SJCRH30 (cell line): ENCODE measurements at regions not wholly inside any gene's neighbourhood (a gene's known extent, or its start where the extent isn't known, plus 50 kb on each side); places are given as distances from the start of the nearest gene placed in this dataset.
"Not testable (repeated sequence)": the region's sequence is repeated elsewhere in the genome, so short reads cannot be mapped to it uniquely, and the experiment has no call there.

Experiments used
- DNase-seq, 2 experiments: peaks; one replicate each; pipeline ENCODE4 v3.0.0-alpha.2; 2015 to 2020
- H3K27ac ChIP-seq: fragments of 250-450 bp; sonication (Bioruptor Pico); 2 replicates; pipeline ENCODE4 v1.5.1; 2020; ENCODE audit warnings: mild to moderate bottlenecking, moderate library complexity
- H3K27me3 ChIP-seq: fragments of 250-450 bp; sonication (Bioruptor Pico); 2 replicates; pipeline ENCODE4 v1.5.1; 2020; ENCODE audit warnings: mild to moderate bottlenecking, moderate library complexity
- H3K36me3 ChIP-seq: fragments of 250-450 bp; sonication (Bioruptor Pico); 2 replicates; pipeline ENCODE4 v1.5.1; 2020; ENCODE audit warnings: mild to moderate bottlenecking, moderate library complexity
- H3K4me1 ChIP-seq: fragments of 250-450 bp; sonication (Bioruptor Pico); 2 replicates; pipeline ENCODE4 v1.5.1; 2020; ENCODE audit warnings: mild to moderate bottlenecking, moderate library complexity
- H3K4me3 ChIP-seq: fragments of 250-450 bp; sonication (Bioruptor Pico); 2 replicates; pipeline ENCODE4 v1.5.1; 2020; ENCODE audit warnings: mild to moderate bottlenecking, moderate library complexity
- H3K9me3 ChIP-seq: fragments of 250-450 bp; sonication (Bioruptor Pico); replicated peaks from 2 replicates; pipeline ENCODE4 v1.5.1; 2020; ENCODE audit warnings: mild to moderate bottlenecking, moderate library complexity

- Histone ChIP-seq H3K4me3 (no peak overlapping the region), H3K9me3 (peaks cover 5% of the 10 kb centered on the region), H3K4me1 (peaks cover 13% of the 10 kb centered on the region), H3K27ac (no peak overlapping the region), H3K36me3 (no peaks in the 10 kb centered on the region), H3K27me3 (no peaks in the 10 kb centered on the region)
- DNase-seq = peak; percentile 75 to 79
Measured at GRCh38 chr15:67945951-67946700, 106.3 kb upstream of the RNU6-1 start.

DNA sequence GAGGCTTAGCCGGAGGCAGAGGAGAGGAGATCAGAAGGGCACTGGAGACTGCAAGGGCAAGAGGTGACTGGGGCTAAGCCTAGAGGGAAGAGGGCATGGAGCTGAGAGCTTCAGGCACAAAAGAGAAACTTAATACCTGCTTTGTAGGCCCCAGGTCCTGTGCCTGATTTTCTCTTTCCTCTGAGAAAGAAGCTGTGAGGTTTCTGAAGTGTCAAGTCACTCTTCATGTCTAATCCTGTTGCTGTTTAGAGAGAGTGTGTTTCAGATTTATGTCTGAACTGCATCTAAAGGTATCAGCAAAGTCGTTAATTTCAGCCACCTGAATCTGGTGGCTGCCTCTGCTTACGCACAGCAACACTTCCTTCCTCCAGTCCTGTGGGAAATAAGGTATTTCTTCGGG lies 106.9 kb upstream of the RNU6-1 start:
- DNase-seq = no peak
- Histone ChIP-seq H3K4me1 (peaks cover 10% of the 10 kb centered on the region), H3K4me3 (no peak overlapping the region), H3K36me3 (no peaks in the 10 kb centered on the region), H3K27me3 (no peaks in the 10 kb centered on the region), H3K9me3 (peaks cover 5% of the 10 kb centered on the region), H3K27ac (no peak overlapping the region)

DNA sequence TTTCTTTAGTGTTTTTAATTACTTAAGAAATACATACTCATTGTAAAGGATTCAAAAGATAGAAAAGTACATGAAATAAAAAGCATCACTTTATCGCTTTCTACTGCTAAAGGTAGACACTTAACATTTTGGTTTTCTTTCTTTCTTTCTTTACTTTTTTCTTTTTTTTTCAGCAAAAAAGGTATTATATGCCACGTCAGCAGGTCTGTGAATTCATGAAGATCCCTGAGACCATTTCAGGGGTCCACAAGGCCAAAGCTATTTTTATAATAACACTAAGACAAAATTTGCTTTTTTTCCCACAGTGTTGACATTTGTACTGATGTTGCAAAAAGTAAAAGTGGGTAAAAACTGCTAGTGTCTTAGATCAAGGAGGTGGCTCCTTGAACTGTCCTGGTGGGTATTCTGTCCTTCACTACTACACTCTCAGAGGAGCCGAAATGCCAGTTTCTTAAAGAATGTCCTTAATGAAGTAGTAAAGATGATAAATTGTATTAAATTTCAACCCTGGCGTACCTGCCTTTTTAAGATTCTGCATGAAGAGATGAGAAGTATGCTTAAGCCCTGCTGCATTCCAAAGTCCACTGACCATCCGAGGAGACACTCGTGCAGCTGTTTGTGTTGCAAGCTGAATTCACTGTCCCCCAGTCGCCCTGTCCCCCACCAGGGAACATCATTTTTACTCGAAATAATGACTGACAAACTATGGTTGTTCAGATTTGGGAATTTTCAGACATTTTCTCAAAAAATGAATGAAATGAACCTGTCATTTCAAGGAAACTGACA lies 106.7 kb upstream of the PIAS1 start:
- Histone ChIP-seq H3K27me3 (no peaks in the 10 kb centered on the region), H3K36me3 (no peaks in the 10 kb centered on the region), H3K27ac (no peak overlapping the region), H3K4me1 (peaks cover 7% of the 10 kb centered on the region; the same call in 1 of the 2 replicates), H3K9me3 (peaks cover 5% of the 10 kb centered on the region), H3K4me3 (no peak overlapping the region)
- DNase-seq = no peak

- H3K36me3 ChIP-seq = no peaks in the 10 kb centered on the region
- no peaks in the 10 kb centered on the region for H3K27me3 ChIP-seq
- H3K27ac ChIP-seq = no peak overlapping the region
- H3K9me3 ChIP-seq = peaks cover 5% of the 10 kb centered on the region
- H3K4me1 ChIP-seq = peaks cover 7% of the 10 kb centered on the region; the same call in 1 of the 2 replicates
- H3K4me3 ChIP-seq = no peak overlapping the region
- no peak for DNase-seq
Measured at GRCh38 chr15:67948215-67948614, 105.9 kb upstream of the PIAS1 start.

DNA sequence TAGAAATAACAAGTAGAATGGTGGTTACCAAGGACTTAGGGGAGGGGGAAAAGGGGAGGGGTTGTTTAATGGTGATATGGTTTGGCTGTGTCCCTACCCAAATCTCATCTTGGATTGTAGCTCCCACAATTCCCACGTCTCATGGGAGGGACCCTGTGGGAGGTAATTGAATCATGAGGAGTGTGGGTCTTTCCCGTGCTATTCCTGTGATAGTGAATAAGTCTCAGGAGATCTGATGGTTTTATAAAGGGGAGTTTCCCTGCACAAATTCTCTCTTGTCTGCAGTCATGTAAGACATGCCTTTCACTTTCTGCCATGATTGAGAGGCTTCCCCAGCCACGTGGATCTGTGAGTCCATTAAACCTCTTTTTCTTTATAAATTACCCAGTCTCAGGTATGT lies 102.9 kb upstream of the PIAS1 start:
- H3K9me3 ChIP-seq, H3K4me1 ChIP-seq, DNase-seq, H3K4me3 ChIP-seq, H3K27me3 ChIP-seq, H3K27ac ChIP-seq, H3K36me3 ChIP-seq: not testable (repeated sequence)

DNA sequence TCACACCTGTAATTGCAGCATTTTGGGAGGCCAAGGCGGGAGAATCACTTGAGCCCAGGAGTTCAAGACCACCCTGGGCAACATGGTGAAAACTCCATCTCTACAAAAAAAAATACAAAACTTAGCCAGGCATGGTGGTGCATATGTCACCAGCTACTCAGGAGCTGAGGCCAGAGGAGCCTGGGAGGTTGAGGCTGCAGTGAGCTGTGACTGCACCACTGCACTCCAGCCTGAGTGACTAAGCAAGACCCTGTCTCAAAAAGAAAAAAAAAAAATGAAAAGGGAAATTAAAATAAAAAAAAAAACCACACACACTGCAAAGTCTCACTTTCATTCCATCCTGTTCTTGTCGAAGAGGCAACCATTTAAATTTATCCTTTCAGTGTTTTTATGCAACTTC lies 100.8 kb upstream of the PIAS1 start:
- Histone ChIP-seq H3K4me3 (no peak overlapping the region), H3K27me3 (no peaks in the 10 kb centered on the region), H3K36me3 (no peaks in the 10 kb centered on the region), H3K27ac (no peak overlapping the region), H3K4me1 (no peaks in the 10 kb centered on the region), H3K9me3 (peaks cover 2% of the 10 kb centered on the region)
- DNase-seq = no peak

GRCh38 chr15:67955252-67955651 lies 98.9 kb upstream of the PIAS1 start:
- Histone ChIP-seq H3K36me3 (no peaks in the 10 kb centered on the region), H3K27ac (no peak overlapping the region), H3K9me3 (no peaks in the 10 kb centered on the region), H3K27me3 (no peaks in the 10 kb centered on the region), H3K4me3 (no peak overlapping the region), H3K4me1 (no peaks in the 10 kb centered on the region)
- DNase-seq = no peak

- Histone ChIP-seq H3K36me3 (no peaks in the 10 kb centered on the region), H3K4me3 (no peak overlapping the region), H3K27me3 (no peaks in the 10 kb centered on the region), H3K9me3 (no peaks in the 10 kb centered on the region), H3K4me1 (peaks cover 5% of the 10 kb centered on the region; the same call in 1 of the 2 replicates), H3K27ac (no peak overlapping the region)
- no peak for DNase-seq
Measured at GRCh38 chr15:67957435-67958132, 96.5 kb upstream of the PIAS1 start.

DNA sequence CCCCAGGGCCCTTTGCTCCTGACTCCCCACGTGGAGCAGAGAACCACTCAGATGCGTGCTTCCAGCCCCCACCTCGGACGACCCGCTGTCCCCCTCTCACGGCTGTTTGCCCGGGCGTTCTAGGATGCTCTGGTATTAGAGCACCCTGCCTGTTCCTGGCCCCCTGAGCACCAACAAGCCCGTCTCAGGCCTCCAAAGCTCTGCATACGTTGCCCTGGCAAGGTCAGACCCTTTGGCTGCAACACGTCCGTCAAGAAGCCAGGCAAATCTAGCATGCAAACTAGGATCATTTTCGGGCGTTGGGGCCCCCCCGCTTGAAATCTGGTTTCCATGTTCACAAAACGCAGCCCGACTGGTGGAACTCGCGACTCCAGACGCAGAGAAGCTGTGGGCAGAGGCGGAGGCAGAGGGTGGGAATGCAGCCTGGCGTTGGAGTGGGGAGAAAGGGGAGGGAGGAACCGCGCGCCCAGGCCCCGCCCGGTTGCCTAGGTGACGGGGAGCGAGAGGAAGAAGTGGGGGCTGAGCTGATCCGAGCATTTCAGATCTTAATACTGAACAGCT lies 86.2 kb upstream of the PIAS1 start:
- Histone ChIP-seq H3K36me3 (no peaks in the 10 kb centered on the region), H3K9me3 (no peaks in the 10 kb centered on the region; the same call in 1 of the 2 replicates), H3K27ac (no peak overlapping the region), H3K4me1 (peaks cover 8% of the 10 kb centered on the region; the same call in 1 of the 2 replicates), H3K4me3 (peak overlapping the region; percentile 55), H3K27me3 (no peaks in the 10 kb centered on the region)
- DNase-seq = peak; percentile 76 to 77

DNA sequence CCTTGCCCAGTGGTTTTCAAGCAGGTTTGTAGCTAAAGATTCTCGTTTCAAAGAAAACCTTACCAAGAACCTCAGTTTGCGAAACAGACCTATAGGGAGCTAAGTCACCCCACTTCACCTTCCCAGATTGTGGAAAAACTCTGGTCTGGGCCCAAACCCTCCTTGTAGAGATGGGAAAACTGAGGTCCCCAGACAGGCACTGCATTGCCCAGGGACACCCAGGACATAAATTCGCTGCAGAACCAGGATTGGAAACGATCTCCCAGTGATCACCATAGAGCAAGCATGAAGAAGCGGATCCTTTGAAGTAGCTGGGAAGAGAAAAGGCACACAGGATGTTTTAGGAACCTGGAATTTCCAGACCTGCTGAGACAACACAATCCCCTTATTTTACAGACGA lies 85.6 kb upstream of the PIAS1 start:
- peak in 1 of 2 experiments; percentile 13 for DNase-seq
- Histone ChIP-seq H3K4me3 (peak overlapping the region; percentile 55), H3K36me3 (no peaks in the 10 kb centered on the region), H3K9me3 (no peaks in the 10 kb centered on the region; the same call in 1 of the 2 replicates), H3K4me1 (peaks cover 8% of the 10 kb centered on the region; the same call in 1 of the 2 replicates), H3K27me3 (no peaks in the 10 kb centered on the region), H3K27ac (no peak overlapping the region)

DNA sequence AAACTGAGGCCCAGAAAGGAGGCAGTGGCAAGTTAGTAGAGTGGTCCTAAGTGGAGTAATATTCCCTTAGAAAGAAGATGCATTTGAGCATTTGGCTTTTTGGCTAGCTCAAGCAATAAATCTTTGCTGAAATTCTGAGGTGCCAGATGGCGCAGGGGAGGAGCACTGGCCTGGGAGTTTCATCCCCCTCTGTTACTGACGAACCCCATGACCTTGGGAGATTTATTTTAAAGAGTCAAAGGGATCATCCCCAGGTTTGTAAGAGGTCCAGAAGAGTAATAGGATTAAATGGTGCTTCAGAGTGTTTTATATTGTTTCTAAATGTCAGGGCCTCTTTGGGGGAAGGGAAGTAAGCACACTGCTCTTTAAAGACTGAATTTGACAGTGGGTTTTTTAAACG lies 85.1 kb upstream of the PIAS1 start:
- no peak overlapping the region for H3K4me3 ChIP-seq
- no peaks in the 10 kb centered on the region for H3K27me3 ChIP-seq
- H3K4me1 ChIP-seq = peaks cover 8% of the 10 kb centered on the region; the same call in 1 of the 2 replicates
- no peaks in the 10 kb centered on the region; the same call in 1 of the 2 replicates for H3K9me3 ChIP-seq
- H3K36me3 ChIP-seq = no peaks in the 10 kb centered on the region
- no peak for DNase-seq
- no peak overlapping the region for H3K27ac ChIP-seq

GRCh38 chr15:67969892-67970291 lies 84.2 kb upstream of the PIAS1 start:
- Histone ChIP-seq H3K27ac (no peak overlapping the region), H3K4me3 (no peak overlapping the region), H3K9me3 (no peaks in the 10 kb centered on the region; the same call in 1 of the 2 replicates), H3K36me3 (no peaks in the 10 kb centered on the region), H3K4me1 (peaks cover 8% of the 10 kb centered on the region; the same call in 1 of the 2 replicates), H3K27me3 (no peaks in the 10 kb centered on the region)
- DNase-seq = no peak

GRCh38 chr15:67972377-67972776 lies 81.7 kb upstream of the PIAS1 start:
- Histone ChIP-seq H3K27me3 (no peaks in the 10 kb centered on the region), H3K27ac (no peak overlapping the region), H3K9me3 (no peaks in the 10 kb centered on the region; the same call in 1 of the 2 replicates), H3K4me1 (peaks cover 8% of the 10 kb centered on the region; the same call in 1 of the 2 replicates), H3K4me3 (no peak overlapping the region), H3K36me3 (no peaks in the 10 kb centered on the region)
- no peak for DNase-seq

- Histone ChIP-seq H3K4me1 (peaks cover 6% of the 10 kb centered on the region; the same call in 1 of the 2 replicates), H3K36me3 (no peaks in the 10 kb centered on the region), H3K4me3 (no peak overlapping the region), H3K9me3 (no peaks in the 10 kb centered on the region; the same call in 1 of the 2 replicates), H3K27ac (no peak overlapping the region), H3K27me3 (no peaks in the 10 kb centered on the region)
- no peak for DNase-seq
Measured at GRCh38 chr15:67973846-67974245, 80.3 kb upstream of the PIAS1 start.
